HG02763 (cell line): ENCODE measurements at regions not wholly inside any gene's neighbourhood (a gene's known extent, or its start where the extent isn't known, plus 50 kb on each side); places are given as distances from the start of the nearest gene placed in this dataset.

ENCODE experiments used
- ATAC-seq: cut with Tn5 transposase; IDR thresholded peaks from one replicate; pipeline ENCODE4 v1.9.1; 2021; ENCODE audit warnings: mild to moderate bottlenecking, moderate library complexity; ENCODE audit not compliant: unreplicated experiment

DNA sequence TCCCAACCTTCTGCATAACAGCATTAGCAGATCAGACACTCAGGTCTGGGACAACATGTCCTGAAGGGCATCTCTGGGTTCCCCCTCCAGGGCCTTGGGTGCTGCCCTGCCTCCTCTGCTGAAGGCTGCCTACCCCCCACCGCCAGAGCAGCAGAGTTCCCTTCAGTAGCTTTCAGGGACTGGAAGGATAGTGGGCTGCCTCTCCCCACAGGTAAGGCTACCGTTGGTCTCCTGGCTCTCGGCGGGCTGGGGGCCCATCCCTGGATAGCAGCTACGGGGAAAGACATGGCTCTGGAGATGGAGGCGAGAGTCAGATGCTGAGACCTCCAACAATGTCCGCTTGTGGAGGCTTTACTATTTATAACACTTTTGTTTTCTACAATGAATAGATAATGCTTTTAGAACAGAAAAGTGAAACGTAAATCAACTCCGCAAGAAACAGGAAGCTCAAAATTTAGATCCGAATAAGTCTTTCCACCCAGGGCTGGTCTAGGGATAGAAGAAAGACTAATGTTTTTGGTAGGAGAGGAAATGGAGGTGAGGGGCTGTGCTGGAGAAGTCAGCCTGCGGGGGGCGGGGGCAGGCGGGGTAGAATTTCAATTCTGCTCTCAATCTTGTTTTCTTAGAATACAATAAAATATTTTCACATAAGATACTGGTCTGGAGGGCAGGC, 58.4 kb downstream of the ARL4C start:
- ATAC-seq = no peak

DNA sequence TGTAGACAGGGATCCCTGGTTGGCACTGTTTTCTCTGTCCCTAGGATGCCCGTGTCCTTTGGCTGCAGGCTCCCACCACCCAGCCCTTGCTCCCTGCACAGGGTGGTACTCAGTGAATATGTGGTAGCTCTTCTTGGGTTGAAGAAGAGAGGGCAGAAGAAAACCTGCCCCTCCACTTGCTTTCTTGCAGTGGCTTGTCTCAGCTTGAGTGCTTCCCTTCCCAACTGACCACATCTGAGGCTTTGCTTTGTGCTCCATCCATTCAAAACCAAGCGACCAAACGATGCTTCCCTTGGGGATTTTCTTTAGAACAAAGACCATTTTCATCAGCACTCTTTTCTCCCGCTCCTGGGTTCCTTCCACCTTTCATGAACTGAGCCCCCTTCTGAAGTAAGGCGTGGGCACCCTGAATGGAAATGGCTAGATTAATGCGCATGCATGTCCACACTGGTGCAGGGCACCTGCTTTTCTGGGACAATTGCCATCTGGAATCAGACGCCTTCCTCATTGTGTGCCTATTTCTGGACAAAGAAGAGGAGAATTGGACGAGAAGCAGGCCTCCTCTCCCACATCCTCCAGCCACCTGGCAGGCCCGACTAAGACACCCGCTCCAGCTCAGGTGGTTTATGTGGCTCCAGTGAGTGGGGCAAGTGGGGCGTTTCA, 59.1 kb downstream of the ARL4C start:
- no peak for ATAC-seq

DNA sequence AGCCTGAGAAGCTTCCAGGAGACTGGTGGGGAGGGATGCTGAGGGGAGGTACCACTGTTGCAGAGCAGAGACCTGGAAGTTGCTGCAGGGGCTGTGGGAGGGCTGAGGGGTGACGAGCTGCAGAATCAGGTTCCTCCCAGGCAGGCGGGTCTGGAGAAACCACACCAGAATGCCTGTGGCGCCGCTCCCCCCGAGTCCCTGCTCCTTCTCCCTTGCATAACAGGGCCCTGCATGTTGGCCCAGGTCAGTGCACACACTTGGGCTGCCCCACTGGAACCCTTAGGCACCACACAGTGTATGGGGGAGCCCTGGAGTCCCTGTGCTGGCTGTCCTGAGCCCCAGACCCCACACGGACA, 60.4 kb downstream of the ARL4C start:
- no peak for ATAC-seq

DNA sequence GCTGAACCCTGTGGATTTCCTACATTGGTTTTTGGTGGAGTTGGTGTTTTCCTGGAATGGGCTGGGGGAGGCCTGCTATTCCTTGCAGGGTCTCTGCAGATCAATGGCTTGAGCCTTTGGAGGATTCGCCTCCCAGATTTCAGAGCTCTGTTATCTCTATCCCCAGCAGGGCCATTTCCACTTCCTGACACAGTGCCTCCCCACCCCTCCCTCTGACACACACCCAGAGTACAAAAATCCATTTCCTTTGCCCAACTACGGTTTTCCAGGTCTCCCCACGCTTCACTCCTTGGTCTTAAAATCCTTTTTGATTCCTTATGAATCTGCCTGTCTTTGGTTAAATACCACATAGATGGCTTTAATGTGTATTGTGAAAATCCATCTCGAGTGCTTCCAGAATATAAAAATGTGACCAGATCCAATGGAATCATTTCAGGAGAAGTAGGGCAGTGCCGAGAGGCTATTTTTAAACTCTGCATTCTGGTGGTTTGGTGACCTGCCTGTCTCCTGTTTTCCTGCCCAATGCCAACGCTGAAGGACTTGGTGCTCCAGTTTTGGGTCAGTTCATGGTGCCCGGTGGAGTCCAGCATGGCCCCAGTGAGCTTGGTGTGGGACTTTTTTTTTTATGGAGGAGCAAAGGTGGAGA, 60.9 kb downstream of the ARL4C start:
- no peak for ATAC-seq

DNA sequence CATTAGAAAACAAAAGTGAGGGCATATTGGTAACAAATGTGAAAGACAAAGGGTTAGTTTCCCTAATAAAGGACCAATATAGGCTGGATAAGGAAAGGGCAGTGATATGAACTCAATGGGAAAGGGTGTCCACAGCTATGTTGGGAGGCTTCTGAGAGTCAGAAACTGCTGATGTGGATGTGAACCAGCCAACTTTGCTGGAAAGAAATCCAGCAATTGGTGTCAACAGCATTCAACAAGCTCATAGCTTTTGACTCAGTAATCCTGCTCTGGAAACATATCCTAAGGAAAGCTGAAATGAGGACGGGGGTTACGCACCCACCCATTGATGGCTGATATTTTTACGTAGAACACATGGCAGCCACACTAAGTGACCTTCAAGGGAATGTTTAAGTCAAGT, 63.7 kb downstream of the ARL4C start:
- ATAC-seq = no peak

DNA sequence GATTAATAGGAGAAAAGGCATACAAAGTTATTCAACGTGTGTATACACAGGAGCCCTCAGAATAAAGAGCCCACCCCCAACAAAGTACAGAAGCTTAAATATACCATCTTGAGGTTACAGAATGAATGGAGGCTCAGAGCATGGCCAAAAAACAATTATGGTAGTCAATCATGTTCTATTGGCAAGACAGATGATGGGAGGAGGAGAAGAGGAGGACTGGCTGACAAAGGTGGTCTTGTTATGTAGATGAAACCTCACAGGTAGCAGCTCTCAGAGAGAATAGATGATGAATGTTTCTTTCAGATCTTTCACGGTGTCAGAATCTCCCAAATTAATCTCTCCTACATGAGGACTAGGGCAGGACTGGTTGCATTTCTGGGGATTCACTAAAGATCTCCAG, 66.0 kb downstream of the ARL4C start:
- no peak for ATAC-seq

DNA sequence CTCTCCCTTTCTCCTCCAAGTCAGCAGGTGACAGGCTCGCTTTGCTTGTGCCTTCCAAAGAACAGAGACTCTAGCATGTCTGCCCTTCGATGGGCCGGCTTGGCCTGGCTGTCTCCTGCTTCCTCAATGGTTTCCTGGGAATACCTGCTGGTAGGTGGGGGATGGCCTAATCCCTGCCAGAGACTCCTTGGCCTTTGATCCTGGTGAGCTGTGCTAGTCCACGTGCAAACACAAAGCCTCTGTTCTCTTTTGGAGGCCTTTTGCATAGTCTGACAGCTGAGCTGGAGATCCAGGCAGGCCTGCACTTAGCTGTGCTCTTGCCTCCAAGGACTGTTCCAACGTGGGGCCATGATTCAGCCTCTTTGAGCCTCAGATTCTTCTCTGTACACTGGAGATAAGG, 67.6 kb downstream of the ARL4C start:
- no peak for ATAC-seq

DNA sequence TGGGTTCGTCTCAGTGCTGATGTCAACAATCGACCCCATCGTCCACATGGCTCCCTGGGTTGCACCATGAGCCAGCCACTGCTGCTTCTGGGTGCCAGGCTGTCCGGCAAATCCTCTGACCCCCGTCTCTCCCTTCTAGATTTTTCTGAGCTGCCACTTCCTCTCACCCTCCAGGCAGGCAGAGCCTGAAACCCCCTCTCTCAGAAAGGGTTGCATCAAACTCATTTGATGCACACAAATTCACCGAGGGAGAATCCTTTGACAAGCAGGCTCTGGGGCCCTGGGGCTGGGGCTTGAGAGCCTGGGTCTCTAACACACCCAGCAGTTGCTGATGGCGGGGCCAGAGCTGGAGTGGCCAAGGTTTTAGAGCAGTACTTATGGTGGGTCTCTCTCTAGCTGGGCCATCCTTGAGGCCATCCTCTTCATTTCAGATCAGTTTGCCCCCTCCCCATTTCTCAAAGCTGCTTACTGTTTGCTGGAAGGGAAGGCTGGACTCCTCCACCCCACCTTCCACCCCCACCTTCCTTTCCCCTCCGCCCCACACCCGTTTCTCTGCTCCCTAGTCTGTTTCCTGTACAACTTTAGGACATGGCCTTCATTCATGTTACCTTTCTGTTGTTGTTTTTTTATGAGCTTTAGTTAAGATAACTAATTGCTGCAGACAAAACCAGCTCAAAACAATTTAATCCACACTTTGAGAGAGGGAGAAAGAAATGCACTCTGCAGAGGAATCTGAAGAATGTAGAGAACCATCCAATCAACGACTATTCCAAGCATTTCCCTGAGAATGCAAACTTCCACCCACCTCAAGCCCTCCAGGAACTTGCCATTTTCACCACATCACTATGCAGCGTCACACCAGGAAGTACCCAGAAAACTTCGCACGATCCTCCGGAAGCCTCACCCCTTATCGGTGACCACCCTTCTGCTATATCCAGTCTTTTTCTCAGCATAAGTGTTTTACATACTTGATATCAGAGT, 69.5 kb downstream of the ARL4C start:
- ATAC-seq = no peak

DNA sequence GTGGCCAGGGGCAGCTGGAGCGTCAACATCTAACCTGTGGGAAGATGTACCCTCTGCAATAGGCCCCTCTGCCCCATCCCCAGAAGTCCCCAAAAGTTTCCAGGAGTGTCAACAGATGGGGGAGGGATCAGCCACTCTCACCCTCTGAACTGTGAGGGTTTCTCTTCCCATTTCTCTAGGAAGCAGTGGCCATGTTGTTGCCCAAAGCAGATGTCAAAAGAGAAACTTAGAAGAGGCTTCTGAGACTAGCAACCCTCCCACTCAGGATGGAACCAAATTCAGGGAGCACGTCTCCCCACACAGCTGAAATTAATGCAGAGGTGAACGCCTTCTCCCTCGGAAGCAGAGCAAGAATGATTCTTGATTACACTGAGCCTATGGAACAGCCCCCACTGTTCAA, 70.3 kb downstream of the ARL4C start:
- ATAC-seq = no peak

DNA sequence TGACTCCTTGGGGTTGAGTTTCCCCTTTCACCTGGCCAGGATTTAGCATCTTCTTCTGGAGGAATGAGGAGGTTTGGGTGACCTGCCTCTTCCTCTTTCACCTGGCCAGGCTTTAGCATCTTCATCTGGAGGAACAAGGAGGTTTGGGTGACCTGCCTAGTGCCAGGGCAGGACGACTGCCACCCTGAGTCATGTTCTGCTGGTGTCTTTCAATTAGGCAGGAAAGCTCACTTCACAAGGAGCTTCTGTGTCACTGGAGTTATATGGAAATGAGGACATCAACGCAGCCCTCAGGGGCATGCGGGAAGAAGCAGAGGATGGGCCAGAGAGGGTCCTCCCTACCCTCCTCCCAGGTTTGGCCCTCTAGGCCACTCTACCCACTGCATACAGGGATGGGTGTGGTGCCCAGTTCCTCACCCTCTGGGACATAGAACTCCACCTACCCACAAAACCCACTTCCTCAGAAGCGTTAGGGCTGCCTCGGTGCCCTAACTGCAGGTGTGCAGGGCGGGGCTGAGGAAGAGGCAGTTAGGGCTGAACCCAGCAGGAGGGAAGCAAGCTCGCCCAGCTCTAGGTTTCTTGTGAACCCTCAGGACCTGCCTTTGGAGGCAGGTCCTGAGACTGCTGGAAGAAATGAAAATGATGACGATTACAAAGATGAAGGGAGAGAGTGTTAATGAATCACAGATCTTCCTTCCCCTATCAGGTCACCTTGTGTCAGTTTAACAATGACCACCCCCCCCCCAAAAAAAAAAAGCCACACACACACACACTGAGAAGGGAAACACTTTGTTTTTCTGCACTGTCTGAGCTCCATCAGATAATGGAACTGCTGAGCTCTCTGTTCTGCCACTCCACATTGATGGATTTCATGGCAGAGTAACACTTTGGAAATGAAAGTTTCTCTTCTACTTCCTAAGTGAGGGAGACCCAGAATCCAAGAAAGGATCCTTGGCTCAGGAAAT, 71.0 kb downstream of the ARL4C start:
- peak; percentile 87 for ATAC-seq

DNA sequence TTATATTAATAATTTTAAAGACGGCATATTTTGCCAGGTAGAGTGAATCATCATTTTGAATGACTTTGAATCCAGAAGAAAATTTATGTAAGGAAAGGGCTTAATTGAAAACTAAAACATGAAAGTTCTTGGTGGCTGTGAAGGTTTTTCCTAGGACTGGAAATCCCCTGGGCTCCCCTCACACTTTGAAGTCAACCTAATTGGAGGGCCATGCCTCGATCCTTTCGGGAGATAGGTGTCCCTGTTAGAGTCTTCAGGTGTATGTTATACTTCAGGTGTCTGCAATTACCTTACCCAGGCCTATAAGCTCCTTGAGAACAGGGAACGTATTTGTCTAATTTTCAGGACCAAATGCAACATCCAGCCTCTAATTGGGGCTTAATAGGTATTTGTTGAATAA, 73.0 kb downstream of the ARL4C start:
- ATAC-seq = no peak

DNA sequence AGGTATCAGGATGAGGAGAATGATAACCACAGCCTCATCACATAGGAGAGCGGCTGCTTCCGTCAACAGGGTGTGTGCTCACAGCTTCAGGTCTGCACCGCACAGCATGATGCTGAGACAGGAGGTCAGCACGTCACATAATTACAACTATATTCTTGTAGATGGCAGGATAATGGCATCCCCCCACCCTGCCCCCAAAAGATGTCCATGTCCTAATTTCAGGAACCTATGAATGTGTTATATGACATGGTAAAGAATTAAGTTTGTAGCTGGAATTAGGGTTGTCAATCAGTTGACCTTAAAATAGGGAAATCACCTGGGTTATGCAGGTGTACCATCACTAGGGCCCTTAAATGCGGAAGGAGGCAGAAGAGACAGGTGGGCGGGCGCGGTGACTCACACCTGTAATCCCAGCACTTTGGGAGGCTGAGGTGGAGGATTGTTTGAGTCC, 73.9 kb downstream of the ARL4C start:
- no peak for ATAC-seq

DNA sequence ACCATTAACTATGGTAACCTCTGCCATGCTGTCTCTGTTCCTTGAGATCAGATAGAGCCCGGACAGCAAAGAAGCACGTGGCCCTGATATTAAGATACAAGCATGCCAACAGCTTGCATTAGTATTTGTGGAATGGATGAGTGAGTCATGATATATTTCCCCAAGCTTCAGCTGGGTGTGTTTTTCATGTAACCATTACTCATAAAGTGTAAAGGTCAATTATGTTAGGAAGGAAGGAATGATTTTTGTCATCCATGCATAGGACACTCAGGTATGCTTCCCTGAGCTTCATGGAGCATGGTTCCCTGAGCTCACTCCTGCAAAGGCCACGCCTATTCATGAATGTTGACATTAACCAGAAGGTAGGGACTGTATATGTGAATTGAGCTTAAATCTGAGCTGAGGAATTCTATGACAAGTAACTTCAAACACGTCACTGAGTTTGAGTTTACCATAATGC, 74.6 kb downstream of the ARL4C start:
- ATAC-seq = no peak

DNA sequence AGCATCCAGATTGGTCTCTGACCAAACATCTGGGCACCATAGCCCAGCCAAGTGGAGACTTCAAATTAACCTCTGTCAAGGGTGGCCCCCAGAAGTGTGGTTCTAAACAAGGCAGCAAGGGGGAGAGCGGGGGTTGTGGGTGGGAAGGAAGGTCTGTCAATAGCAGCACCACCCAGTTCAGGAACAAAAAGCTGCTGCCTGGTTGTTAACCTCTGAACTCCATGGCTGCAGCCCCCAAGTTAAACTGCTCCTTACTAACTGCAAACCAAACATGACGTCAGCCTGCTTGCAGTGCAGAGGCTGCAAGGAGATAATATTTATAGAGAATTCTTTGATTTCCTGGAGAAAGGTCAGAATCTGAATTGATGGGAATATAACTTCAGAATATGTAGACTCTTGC, 76.5 kb downstream of the ARL4C start:
- ATAC-seq = no peak

DNA sequence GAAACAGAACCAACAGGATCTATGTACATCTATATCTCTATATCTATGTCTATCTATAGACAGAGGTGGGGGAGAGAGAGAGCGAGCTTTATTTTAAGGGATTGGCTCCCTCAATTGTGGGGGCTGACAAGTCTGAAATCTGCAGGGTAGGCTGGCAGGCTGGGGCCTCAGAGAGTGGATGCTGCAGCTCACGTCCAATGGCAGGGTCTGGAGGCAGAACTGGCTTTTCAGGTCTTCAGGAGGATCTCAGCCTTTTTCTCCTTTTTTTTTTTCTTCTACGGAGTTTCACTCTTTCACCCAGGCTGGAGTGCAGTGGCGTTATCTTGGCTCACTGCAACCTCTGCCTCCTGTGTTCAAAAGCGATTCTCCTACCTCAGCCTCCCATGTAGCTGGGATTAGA, 77.2 kb downstream of the ARL4C start:
- no peak for ATAC-seq

DNA sequence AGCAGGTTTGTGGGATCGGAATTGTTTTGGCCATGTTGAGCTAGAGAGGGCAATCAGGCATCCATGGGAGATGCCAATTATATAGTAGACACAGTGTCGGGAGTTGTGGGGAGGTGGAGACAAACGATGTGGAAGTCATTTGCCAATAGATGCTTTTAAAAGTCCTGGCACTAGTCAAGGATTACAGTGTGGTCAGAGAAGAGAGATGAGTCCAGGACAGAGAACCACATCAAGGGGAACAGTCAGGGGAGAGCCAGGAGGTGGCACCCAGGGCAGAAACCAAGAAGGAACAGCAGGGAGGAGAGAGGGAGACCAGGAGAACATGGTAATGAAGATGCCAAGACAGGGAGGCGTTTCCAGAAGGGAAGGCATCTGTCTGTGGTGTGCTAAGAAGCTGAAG, 81.2 kb downstream of the ARL4C start:
- ATAC-seq = no peak

DNA sequence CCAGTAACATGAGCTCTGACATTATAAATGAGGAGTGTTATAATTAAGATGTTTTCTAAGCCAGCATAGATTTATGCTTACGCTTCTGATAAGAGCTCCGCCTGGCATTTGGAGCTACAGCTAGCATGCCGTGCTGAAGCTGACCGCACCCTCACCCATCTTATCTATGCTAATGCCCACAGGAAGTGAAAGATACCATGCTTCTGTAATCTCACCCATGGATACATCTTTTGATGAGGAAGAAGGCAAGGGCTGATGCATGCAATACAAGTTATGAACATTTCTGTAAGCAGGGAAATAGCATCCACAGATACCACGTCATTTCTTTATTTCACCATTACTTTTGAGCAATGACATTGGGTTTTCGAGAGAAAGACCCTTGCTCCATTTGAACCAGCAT, 82.3 kb downstream of the ARL4C start:
- ATAC-seq = no peak

DNA sequence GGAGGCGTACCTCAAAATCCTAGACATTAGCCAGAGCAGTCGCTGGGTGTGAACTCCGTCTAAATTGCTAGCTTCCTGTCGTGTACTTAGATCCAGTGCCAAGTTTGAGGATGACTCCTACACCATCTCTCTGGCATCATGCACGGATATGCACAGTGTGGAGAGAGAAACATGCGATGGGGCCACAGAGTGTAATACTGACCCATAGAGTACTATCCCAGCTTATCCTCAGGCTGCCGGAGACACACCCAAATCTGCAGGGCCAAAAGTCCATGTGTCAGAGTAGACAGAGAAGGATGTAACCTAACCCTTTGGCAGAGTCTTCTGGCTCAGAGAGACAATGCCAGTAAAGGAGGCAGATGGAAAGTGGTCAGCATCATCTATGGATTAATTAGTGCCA, 84.2 kb downstream of the ARL4C start:
- no peak for ATAC-seq

DNA sequence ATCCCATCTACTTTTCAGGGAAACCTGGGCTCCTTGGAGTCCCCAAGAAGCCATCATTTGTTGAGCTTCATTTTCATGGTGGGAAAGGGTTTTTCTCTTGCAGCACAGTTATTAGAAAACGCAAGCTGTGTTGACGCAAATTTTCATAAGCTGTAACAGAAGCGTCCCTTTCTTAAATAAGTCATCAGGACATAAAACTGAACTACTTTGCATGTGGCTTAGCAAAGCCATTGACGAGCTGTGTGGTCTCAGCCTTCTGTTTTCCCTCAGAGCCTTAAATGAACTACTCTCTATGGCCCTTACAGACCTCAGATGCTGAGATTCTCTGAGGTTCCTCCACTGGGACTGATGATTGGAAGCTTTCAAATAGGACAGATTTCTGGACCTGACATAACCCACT, 85.1 kb downstream of the ARL4C start:
- ATAC-seq = peak; percentile 84

DNA sequence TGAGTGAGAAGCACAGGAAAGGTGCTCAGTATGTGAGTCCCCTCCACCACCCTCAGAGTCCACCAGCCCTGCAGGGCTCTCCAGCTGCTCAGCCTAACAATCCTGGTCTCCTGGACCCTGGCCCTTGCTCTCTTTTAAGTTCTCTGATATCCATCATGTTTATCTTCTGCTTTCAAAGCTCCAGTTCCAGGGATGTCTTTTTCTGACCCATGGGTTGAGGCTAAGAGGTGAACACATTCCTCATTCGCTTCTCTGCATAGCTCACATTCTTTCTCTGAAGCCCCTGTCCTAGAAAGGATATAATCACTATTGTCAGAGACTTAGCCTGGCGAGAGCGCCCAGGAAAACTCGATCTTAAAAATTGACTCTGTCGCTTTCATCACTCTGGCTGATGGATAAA, 86.4 kb downstream of the ARL4C start:
- ATAC-seq = no peak
